Lung (tissue), 11 donors: ENCODE measurements at regions not wholly inside any gene's neighbourhood (a gene's known extent, or its start where the extent isn't known, plus 50 kb on each side); places are given as distances from the start of the nearest gene placed in this dataset.

Experiments used
- ATAC-seq: fragments of 200-7000 bp; cut with Tn5 transposase; one replicate; pipeline ENCODE4 v1.9.1; 2020; ENCODE audit warnings: moderate number of reproducible peaks; ENCODE audit not compliant: insufficient read depth, low FRiP score
- DNase-seq, 3 donors: peaks; one replicate each; pipeline ENCODE4 v3.0.0-alpha.2; 2013 to 2017
- H3K27ac ChIP-seq, 2 donors: one replicate each; pipeline ENCODE4 v1.5.1; 2013; ENCODE audit warnings: mild to moderate bottlenecking in 2 of 2, moderate library complexity in 2 of 2, control low read depth in 1 of 2, inconsistent platforms in 1 of 2, low read depth in 1 of 2, low read length in 1 of 2
- H3K27me3 ChIP-seq, 3 donors: one replicate each; pipeline ENCODE4 v1.5.1; 2013; ENCODE audit warnings: low read length in 2 of 3; ENCODE audit not compliant: control insufficient read depth in 3 of 3, insufficient read depth in 3 of 3
- H3K36me3 ChIP-seq, 4 donors: one replicate each; pipeline ENCODE4 v1.5.1; 2013; ENCODE audit warnings: low read length in 4 of 4, mild to moderate bottlenecking in 1 of 4, moderate library complexity in 1 of 4; ENCODE audit not compliant: control insufficient read depth in 4 of 4, insufficient read depth in 4 of 4
- H3K4me1 ChIP-seq, 5 donors: one replicate each; pipeline ENCODE4 v1.5.1; 2013; ENCODE audit warnings: low read length in 5 of 5, mild to moderate bottlenecking in 2 of 5, moderate library complexity in 1 of 5; ENCODE audit not compliant: control insufficient read depth in 5 of 5, insufficient read depth in 5 of 5
- H3K4me3 ChIP-seq: one replicate; pipeline ENCODE4 v1.5.1; 2013; ENCODE audit warnings: mild to moderate bottlenecking, control low read depth, moderate library complexity
- H3K9ac ChIP-seq, 2 donors: one replicate each; pipeline ENCODE4 v1.5.1; 2013; ENCODE audit warnings: low read length in 2 of 2, control low read depth in 1 of 2; ENCODE audit not compliant: insufficient read depth in 1 of 2
- H3K9me3 ChIP-seq, 4 donors: one replicate each; pipeline ENCODE4 v1.5.1; 2013; ENCODE audit warnings: low read length in 3 of 4, mild to moderate bottlenecking in 1 of 4, moderate library complexity in 1 of 4; ENCODE audit not compliant: control insufficient read depth in 4 of 4, insufficient read depth in 3 of 4
- WGBS, 2 donors: extraction: QIAGEN DNeasy Blood & Tissue Kit; methylation state at CpG; one replicate each; pipeline ENCODE4 v1.1.7; 2013; 5-methylcytosine and 5-hydroxymethylcytosine counted together
- TF ChIP-seq, protein P1 (sequence below): IDR thresholded peaks from 2 replicates; pipeline ENCODE4 v1.5.1; 2012; ENCODE audit warnings: mild to moderate bottlenecking; ENCODE audit errors: control extremely low read depth, extremely low read depth
- donor health status: control.
- donor health status: control.
- donor health status: Bipolar disorder and iron deficiency.
- donor health status: healthy.
- donor health status: DM: yes; HTN: yes; CAD: no.

DNA sequence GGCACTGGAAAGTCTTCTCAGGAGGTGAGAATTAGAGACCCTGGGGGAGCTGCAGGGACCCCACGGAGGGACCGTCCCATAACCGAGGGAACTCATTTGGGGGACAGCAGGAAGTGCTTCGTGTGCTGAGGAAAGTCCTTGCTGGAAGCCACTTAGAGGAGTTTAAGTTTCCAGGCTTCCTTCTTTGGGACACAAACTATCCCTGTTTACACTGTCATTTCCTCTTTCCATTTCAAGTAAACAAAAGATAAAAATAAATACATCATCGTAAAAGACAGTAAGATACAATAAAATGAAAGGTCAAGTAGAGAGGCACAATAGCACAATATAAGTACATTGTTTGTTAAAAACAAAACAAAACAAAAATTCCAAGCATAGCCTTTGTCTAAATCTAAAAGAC is 101.2 kb downstream of the TTLL2 start:
- Histone ChIP-seq H3K9me3 (peaks cover 0 to 5% (median 1%) of the 10 kb centered on the region in 4 donors), H3K36me3 (no peaks in the 10 kb centered on the region), H3K4me3 (no peak overlapping the region), H3K27me3 (no peaks in the 10 kb centered on the region), H3K9ac (no peak overlapping the region), H3K4me1 (peaks cover 0 to 8% (median 6%) of the 10 kb centered on the region in 5 donors), H3K27ac (peak overlapping the region in 1 of 2 donors; percentile 12)
- TF ChIP-seq, protein P1, sequence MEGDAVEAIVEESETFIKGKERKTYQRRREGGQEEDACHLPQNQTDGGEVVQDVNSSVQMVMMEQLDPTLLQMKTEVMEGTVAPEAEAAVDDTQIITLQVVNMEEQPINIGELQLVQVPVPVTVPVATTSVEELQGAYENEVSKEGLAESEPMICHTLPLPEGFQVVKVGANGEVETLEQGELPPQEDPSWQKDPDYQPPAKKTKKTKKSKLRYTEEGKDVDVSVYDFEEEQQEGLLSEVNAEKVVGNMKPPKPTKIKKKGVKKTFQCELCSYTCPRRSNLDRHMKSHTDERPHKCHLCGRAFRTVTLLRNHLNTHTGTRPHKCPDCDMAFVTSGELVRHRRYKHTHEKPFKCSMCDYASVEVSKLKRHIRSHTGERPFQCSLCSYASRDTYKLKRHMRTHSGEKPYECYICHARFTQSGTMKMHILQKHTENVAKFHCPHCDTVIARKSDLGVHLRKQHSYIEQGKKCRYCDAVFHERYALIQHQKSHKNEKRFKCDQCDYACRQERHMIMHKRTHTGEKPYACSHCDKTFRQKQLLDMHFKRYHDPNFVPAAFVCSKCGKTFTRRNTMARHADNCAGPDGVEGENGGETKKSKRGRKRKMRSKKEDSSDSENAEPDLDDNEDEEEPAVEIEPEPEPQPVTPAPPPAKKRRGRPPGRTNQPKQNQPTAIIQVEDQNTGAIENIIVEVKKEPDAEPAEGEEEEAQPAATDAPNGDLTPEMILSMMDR = no peak
- 29 to 37% methylated on average over 5 of the region's 5 CpGs for WGBS, 2 donors
- ATAC-seq = no peak
- peak; percentile 22 to 72 (median 55) for DNase-seq

DNA sequence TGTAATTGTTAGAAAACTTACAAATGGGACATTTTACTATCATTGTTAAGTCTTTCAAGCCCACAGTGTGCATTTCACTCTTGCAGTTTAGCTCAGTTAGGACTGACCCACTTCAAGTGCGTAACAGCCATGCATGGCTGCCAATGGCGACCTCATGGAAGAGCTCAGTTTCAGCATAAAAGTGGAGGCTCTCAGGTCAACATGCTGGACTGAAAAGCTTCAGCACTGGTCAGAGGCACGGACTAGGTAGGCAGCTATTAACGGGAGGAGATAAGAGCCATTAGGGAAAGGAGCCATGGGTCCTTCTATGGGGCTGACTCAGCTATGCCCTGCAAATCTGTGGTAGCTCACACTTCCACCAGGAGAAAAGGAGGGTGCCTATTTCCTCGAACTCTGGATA is 101.8 kb downstream of the TTLL2 start:
- Histone ChIP-seq H3K9ac (no peak overlapping the region), H3K36me3 (no peaks in the 10 kb centered on the region), H3K4me1 (peaks cover 0 to 8% (median 6%) of the 10 kb centered on the region in 5 donors), H3K9me3 (peaks cover 0 to 5% (median 1%) of the 10 kb centered on the region in 4 donors), H3K4me3 (no peak overlapping the region), H3K27ac (peak overlapping the region in 1 of 2 donors; percentile 9), H3K27me3 (no peaks in the 10 kb centered on the region)
- DNase-seq = peak in 2 of 3 donors; percentile 21 to 39
- ATAC-seq = no peak
- 74 to 86% methylated on average over 5 of the region's 5 CpGs for WGBS, 2 donors
- TF ChIP-seq, protein P1 = no peak

DNA sequence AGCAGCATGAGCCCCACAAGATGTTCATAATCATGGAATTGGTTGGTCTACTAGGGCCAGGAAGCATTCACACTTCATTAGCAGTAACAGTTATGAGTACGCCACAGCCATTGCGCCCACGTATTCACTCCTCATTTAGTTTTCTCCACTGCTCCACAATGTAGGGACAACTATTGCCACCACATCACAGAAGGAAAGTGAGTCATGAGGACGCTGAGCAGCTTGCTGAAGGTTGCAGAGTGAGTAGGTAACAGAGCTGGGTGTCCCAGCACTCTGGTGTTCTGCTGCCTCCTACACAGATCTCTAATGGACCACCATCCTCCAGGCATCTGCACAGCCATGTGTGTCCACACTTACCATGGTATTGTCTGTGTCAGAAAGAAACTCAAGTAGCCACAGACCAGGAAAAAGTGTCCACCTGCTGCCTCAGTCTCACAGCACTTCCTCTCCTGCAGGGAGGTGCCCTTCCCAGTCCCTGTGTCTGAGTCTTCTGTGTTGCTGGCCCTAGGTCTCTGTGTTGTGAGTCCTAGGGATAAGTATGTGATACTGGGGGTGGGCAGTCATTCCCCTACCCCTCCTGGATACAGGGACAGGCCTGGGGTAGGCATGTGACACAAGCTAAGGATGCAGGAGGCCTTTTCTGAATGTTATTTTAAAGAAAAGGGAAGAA is 103.9 kb downstream of the TTLL2 start:
- no peaks in the 10 kb centered on the region for H3K27me3 ChIP-seq
- peaks cover 0 to 5% (median 1%) of the 10 kb centered on the region in 4 donors for H3K9me3 ChIP-seq
- H3K4me3 ChIP-seq = no peak overlapping the region
- no peak for DNase-seq
- no peak for ATAC-seq
- no peak overlapping the region for H3K27ac ChIP-seq
- TF ChIP-seq, protein P1 = no peak
- H3K9ac ChIP-seq = no peak overlapping the region
- peaks cover 0 to 8% (median 6%) of the 10 kb centered on the region in 5 donors for H3K4me1 ChIP-seq
- 86 to 87% methylated on average over 4 of the region's 4 CpGs for WGBS, 2 donors
- no peaks in the 10 kb centered on the region for H3K36me3 ChIP-seq

DNA sequence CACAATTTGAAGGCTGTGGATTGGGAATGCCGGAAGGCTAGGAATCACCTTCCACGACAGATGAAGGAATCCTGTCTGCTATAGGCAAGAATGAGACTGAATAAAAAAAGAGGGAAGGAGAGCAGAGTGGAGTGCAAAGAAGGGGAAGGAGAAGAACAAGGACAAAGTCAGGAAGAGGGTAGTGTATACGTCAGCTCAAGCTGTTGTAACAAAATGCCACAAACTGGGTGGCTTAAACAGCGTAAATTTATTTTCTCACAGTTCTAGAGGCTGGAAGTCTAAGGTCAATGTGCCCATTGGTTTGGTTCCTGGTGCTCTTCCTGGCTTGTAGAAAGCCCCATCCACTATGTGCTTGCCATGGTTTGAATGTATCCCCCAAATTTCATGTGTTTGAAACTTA is 104.5 kb downstream of the TTLL2 start:
- TF ChIP-seq, protein P1 = no peak
- WGBS, 2 donors = 87 to 94% methylated on average over 4 of the region's 4 CpGs

More for the DNA sequence above, 104.5 kb downstream of the TTLL2 start:
- Histone ChIP-seq H3K4me3 (no peak overlapping the region), H3K9ac (no peak overlapping the region), H3K27me3 (no peaks in the 10 kb centered on the region), H3K36me3 (no peaks in the 10 kb centered on the region), H3K4me1 (peaks cover 0 to 6% (median 6%) of the 10 kb centered on the region in 5 donors), H3K9me3 (peaks cover 0 to 5% (median 1%) of the 10 kb centered on the region in 4 donors), H3K27ac (no peak overlapping the region)
- DNase-seq (no peak), ATAC-seq (no peak)
